Ascending aorta (tissue), 2 donors: ENCODE measurements at regions not wholly inside any gene's neighbourhood (a gene's known extent, or its start where the extent isn't known, plus 50 kb on each side); places are given as distances from the start of the nearest gene placed in this dataset.

ENCODE experiments used
- DNase-seq, 2 donors: peaks; one replicate each; pipeline ENCODE4 v3.0.0-alpha.2; 2019; ENCODE audit warnings: low spot score in 2 of 2
- H3K27ac ChIP-seq, 2 donors: fragments of 200-600 bp; sonication (generic); one replicate each; pipeline ENCODE4 v1.5.1; 2016 to 2017; ENCODE audit warnings: mild to moderate bottlenecking in 1 of 2
- H3K27me3 ChIP-seq: fragments of 200-600 bp; sonication (generic); one replicate; pipeline ENCODE4 v1.5.1; 2017
- H3K36me3 ChIP-seq, 2 donors: fragments of 200-600 bp; sonication (generic); one replicate each; pipeline ENCODE4 v1.5.1; 2016
- H3K4me1 ChIP-seq, 2 donors: fragments of 200-600 bp; sonication (generic); one replicate each; pipeline ENCODE4 v1.5.1; 2016 to 2017; ENCODE audit warnings: mild to moderate bottlenecking in 1 of 2
- H3K4me3 ChIP-seq, 2 donors: fragments of 200-600 bp; sonication (generic); one replicate each; pipeline ENCODE4 v1.5.1; 2016 to 2017; ENCODE audit warnings: mild to moderate bottlenecking in 1 of 2
- H3K9me3 ChIP-seq, 2 donors: fragments of 200-600 bp; sonication (generic); one replicate each; pipeline ENCODE4 v1.5.1; 2016
- intact Hi-C: fragments of 100-400 bp; cut with DNase I; formaldehyde crosslinking; loops from one replicate; pipeline ENCODE4 v1.15.1; 2023
- TF ChIP-seq, protein P1 (sequence below), 3 experiments: fragments of 200-600 bp in 2 of 3; fragments of 450-650 bp in 1 of 3; sonication (generic) in 2 of 3; IDR thresholded peaks; one replicate each; pipeline ENCODE4 v1.5.1; 2016 to 2019; ENCODE audit warnings: antibody characterized with exemption in 3 of 3, mild to moderate bottlenecking in 1 of 3, moderate library complexity in 1 of 3

DNA sequence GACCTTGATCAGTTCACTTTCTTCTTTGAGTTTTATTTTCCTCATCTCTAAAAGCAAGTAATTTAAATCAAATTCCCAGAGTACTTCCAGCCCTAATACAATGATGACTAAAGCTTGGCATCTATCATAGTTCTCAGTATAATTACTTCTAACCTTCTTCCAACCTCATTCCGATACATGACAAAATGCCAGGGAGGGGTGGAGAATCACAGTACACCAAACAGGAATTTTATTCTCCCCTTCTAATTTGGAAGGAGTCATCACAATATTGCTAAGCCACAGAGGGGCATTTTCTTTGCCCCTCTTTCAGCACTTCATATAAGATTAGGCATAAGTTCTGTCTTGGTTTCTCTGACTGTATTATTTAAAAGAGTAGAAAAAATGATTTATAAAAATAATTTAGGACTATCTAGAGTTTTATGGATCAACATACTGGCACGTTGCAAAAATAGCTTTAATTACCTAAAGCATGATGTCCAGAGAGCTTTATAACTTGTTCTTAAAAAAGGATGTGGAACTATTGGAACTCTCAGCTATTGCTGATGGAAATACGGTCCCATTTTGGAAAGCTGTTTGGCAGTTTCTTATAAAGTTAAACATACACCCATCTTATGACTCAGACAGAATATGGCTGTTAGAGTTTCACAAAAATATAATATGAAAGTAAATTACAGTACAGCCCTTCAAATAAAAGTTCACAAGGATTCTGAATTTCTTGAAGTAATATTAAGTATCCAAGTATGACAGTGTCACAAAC is 86.9 kb upstream of the UBE2E2 start:
- no peak for DNase-seq
- Histone ChIP-seq H3K27ac (no peak overlapping the region), H3K9me3 (no peaks in the 10 kb centered on the region), H3K4me3 (no peak overlapping the region), H3K27me3 (no peaks in the 10 kb centered on the region), H3K4me1 (peaks cover 0 to 10% of the 10 kb centered on the region in 2 donors), H3K36me3 (no peaks in the 10 kb centered on the region)
- intact Hi-C loops: no loop called here
- TF ChIP-seq, protein P1, sequence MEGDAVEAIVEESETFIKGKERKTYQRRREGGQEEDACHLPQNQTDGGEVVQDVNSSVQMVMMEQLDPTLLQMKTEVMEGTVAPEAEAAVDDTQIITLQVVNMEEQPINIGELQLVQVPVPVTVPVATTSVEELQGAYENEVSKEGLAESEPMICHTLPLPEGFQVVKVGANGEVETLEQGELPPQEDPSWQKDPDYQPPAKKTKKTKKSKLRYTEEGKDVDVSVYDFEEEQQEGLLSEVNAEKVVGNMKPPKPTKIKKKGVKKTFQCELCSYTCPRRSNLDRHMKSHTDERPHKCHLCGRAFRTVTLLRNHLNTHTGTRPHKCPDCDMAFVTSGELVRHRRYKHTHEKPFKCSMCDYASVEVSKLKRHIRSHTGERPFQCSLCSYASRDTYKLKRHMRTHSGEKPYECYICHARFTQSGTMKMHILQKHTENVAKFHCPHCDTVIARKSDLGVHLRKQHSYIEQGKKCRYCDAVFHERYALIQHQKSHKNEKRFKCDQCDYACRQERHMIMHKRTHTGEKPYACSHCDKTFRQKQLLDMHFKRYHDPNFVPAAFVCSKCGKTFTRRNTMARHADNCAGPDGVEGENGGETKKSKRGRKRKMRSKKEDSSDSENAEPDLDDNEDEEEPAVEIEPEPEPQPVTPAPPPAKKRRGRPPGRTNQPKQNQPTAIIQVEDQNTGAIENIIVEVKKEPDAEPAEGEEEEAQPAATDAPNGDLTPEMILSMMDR (IDR thresholded peaks at IDR 0.05): no peak

- TF ChIP-seq, protein P1 (IDR thresholded peaks at IDR 0.05): no peak
- Histone ChIP-seq H3K27me3 (no peaks in the 10 kb centered on the region), H3K4me3 (no peak overlapping the region), H3K9me3 (no peaks in the 10 kb centered on the region), H3K27ac (no peak overlapping the region), H3K4me1 (peaks cover 0 to 10% of the 10 kb centered on the region in 2 donors), H3K36me3 (no peaks in the 10 kb centered on the region)
- DNase-seq: no peak
- intact Hi-C loops: no loop called here
Measured at GRCh38 chr3:23117856-23118255, 85.3 kb upstream of the UBE2E2 start.

DNA sequence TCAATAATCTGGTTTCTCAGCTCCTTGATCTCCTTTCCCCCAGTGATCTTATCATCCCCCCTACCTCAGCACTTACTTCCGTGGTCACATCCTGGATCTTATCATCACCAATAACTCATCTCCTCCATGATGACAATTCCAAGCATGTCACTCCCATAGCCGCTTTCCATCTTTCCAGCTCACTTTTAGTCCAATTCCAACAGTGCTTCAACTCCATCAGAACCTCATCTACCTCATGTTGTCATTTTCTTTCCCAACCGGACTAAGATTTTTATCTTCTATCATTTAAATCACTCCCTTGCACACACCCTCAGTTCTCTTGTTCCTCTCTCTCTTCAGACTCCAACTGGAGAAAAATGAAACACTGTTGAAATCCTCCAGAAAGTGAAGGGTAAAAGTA is 75.9 kb upstream of the UBE2E2 start:
- H3K36me3 ChIP-seq: no peaks in the 10 kb centered on the region
- no peak overlapping the region for H3K4me3 ChIP-seq
- intact Hi-C loops: no loop called here
- H3K9me3 ChIP-seq: no peaks in the 10 kb centered on the region
- no peak overlapping the region for H3K27ac ChIP-seq
- no peaks in the 10 kb centered on the region for H3K27me3 ChIP-seq
- TF ChIP-seq, protein P1 (IDR thresholded peaks at IDR 0.05): no peak
- H3K4me1 ChIP-seq: no peaks in the 10 kb centered on the region
- DNase-seq: no peak

GRCh38 chr3:23128655-23129054 is 74.5 kb upstream of the UBE2E2 start:
- no peak overlapping the region for H3K27ac ChIP-seq
- intact Hi-C loops: no loop called here

GRCh38 chr3:23129117-23129516 is 74.0 kb upstream of the UBE2E2 start:
- Histone ChIP-seq H3K27ac (no peak overlapping the region), H3K36me3 (no peaks in the 10 kb centered on the region), H3K4me1 (no peaks in the 10 kb centered on the region), H3K27me3 (no peaks in the 10 kb centered on the region), H3K9me3 (no peaks in the 10 kb centered on the region), H3K4me3 (no peak overlapping the region)
- TF ChIP-seq, protein P1 (IDR thresholded peaks at IDR 0.05): no peak
- intact Hi-C loops: no loop called here
- no peak for DNase-seq

More at GRCh38 chr3:23128655-23129054, 74.5 kb upstream of the UBE2E2 start:
- Histone ChIP-seq H3K36me3 (no peaks in the 10 kb centered on the region), H3K9me3 (no peaks in the 10 kb centered on the region), H3K4me3 (no peak overlapping the region), H3K27me3 (no peaks in the 10 kb centered on the region), H3K4me1 (no peaks in the 10 kb centered on the region)
- TF ChIP-seq, protein P1 (IDR thresholded peaks at IDR 0.05): no peak
- DNase-seq: no peak
